K562 (cell line): ENCODE measurements at regions not wholly inside any gene's neighbourhood (a gene's known extent, or its start where the extent isn't known, plus 50 kb on each side); places are given as distances from the start of the nearest gene placed in this dataset.

Source experiments
- CBX5 ChIP-seq: IDR thresholded peaks from 2 replicates; pipeline ENCODE4 v1.6.1; 2014; ENCODE audit warnings: low read depth, borderline replicate concordance
- CBX8 ChIP-seq: fragments of 200-600 bp; sonication (generic); IDR thresholded peaks from 2 replicates; pipeline ENCODE4 v1.6.1; 2012; ENCODE audit warnings: borderline replicate concordance, mixed run types, low read depth, mild to moderate bottlenecking, moderate library complexity, mixed read lengths, low read length, control low read depth, inconsistent platforms; ENCODE audit not compliant: poor library complexity, severe bottlenecking; ENCODE audit errors: extremely low read depth
- CHD2 ChIP-seq: IDR thresholded peaks from 2 replicates; pipeline ENCODE4 v1.6.1; 2011; ENCODE audit warnings: low read depth, low read length
- EZH2 ChIP-seq: IDR thresholded peaks from 2 replicates; pipeline ENCODE4 v1.6.1; 2012; ENCODE audit warnings: low read depth, mild to moderate bottlenecking, inconsistent platforms, low read length, borderline replicate concordance
- KLF1 ChIP-seq: fragments of 450-650 bp; IDR thresholded peaks from 2 replicates; pipeline ENCODE4 v1.6.1; 2016; ENCODE audit warnings: missing genetic modification characterization, missing compliant biosample characterization
- NEUROD1 ChIP-seq: fragments of 150-350 bp; IDR thresholded peaks from 2 replicates; pipeline ENCODE4 v1.6.1; 2014; ENCODE audit warnings: borderline replicate concordance, low read length, low read depth; ENCODE audit not compliant: partially characterized antibody
- POLR2A ChIP-seq: fragments of 450-650 bp; conservative IDR thresholded peaks from 2 replicates; pipeline ENCODE4 v1.6.1; 2016
- RAD21 ChIP-seq, 2 experiments: fragments of 250-450 bp in 1 of 2; fragments of 450-650 bp in 1 of 2; sonication (Bioruptor Pico) in 1 of 2; formaldehyde crosslinking in 1 of 2; IDR thresholded peaks in 1 of 2; conservative IDR thresholded peaks in 1 of 2; 2 replicates each; pipeline versions ENCODE4 v1.4.0 to v1.8.0; 2020 to 2022; ENCODE audit warnings: mild to moderate bottlenecking in 2 of 2, moderate library complexity in 1 of 2
- RBM25 ChIP-seq: fragments of 200-400 bp; formaldehyde crosslinking; IDR thresholded peaks from 2 replicates; pipeline ENCODE4 v1.6.1; 2018; ENCODE audit warnings: low read length, low read depth, moderate library complexity; ENCODE audit not compliant: severe bottlenecking
- REST ChIP-seq, 2 experiments: fragments of 450-650 bp; formaldehyde crosslinking in 1 of 2; IDR thresholded peaks; 2 replicates each; pipeline versions ENCODE4 v1.4.0 to v1.6.1; 2014 to 2020; ENCODE audit warnings: mild to moderate bottlenecking in 2 of 2, borderline replicate concordance in 1 of 2, low read depth in 1 of 2

GRCh38 chr1:209404577-209404976, 178.9 kb upstream of the CAMK1G start:
- TF ChIP-seq RAD21 (CRISPR knock-in tag; conservative IDR thresholded peaks at IDR 0.05 in 1 of 2, IDR thresholded peaks at IDR 0.05 in 1 of 2) (no peak), NEUROD1 (no peak), CHD2 (no peak), KLF1 (tag) (no peak), CBX8 (no peak), EZH2 (no peak), RBM25 (no peak), CBX5 (no peak), REST (IDR thresholded peaks at IDR 0.05; ENCODE audit: borderline replicate concordance) (no peak), REST (CRISPR knock-in tag; IDR thresholded peaks at IDR 0.05; ENCODE audit: low read depth) (no peak), POLR2A (no peak)
